Sigmoid colon (tissue), 4 donors: ENCODE measurements at regions not wholly inside any gene's neighbourhood (a gene's known extent, or its start where the extent isn't known, plus 50 kb on each side); places are given as distances from the start of the nearest gene placed in this dataset.

Experiments used
- POLR2AphosphoS5 ChIP-seq, 4 donors: sonication (generic); formaldehyde crosslinking; IDR thresholded peaks; one replicate each; pipeline ENCODE4 v1.6.1; 2017; ENCODE audit warnings: antibody characterized with exemption in 4 of 4
- TF ChIP-seq, protein P1 (sequence below), 4 experiments: fragments of 450-650 bp in 3 of 4; fragments of 200-600 bp in 1 of 4; IDR thresholded peaks; one replicate each; pipeline ENCODE4 v1.5.1; 2016 to 2019; ENCODE audit warnings: antibody characterized with exemption in 4 of 4, mild to moderate bottlenecking in 3 of 4, moderate library complexity in 2 of 4

DNA sequence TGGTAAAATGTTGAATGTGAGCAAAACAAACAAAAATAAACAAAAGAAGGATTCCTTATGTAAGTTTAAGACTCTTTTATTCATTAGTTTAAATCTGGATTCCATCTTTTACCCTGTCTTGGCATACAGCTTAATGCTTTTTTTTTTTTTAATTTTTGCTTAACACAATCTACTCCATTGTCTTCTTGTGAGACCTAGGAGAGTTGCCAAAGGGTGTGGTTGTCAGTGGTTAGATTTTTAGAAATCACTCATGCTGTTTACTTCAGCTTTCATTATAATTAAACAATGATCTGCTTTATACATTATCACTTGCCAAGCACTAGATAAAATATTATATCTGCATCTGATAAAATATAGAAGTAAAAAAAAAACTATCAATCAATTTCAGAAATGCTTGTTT, 77.7 kb upstream of the KITLG start:
- TF ChIP-seq, protein P1, sequence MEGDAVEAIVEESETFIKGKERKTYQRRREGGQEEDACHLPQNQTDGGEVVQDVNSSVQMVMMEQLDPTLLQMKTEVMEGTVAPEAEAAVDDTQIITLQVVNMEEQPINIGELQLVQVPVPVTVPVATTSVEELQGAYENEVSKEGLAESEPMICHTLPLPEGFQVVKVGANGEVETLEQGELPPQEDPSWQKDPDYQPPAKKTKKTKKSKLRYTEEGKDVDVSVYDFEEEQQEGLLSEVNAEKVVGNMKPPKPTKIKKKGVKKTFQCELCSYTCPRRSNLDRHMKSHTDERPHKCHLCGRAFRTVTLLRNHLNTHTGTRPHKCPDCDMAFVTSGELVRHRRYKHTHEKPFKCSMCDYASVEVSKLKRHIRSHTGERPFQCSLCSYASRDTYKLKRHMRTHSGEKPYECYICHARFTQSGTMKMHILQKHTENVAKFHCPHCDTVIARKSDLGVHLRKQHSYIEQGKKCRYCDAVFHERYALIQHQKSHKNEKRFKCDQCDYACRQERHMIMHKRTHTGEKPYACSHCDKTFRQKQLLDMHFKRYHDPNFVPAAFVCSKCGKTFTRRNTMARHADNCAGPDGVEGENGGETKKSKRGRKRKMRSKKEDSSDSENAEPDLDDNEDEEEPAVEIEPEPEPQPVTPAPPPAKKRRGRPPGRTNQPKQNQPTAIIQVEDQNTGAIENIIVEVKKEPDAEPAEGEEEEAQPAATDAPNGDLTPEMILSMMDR (IDR thresholded peaks at IDR 0.05): no peak
- no peak for TF ChIP-seq POLR2AphosphoS5 (IDR thresholded peaks at IDR 0.05)
